ENCODE measurements at regions not wholly inside any gene's neighbourhood (a gene's known extent, or its start where the extent isn't known, plus 50 kb on each side); places are given as distances from the start of the nearest gene placed in this dataset.

- DNase-seq: peak; percentile 30
Observed at GRCh38 chr7:17184805-17185689, 113.4 kb upstream of the AHR start.

- peak; percentile 69 for DNase-seq
Observed at GRCh38 chr7:17185690-17186070, 112.8 kb upstream of the AHR start.

- DNase-seq: no peak
Observed at GRCh38 chr7:17186745-17187530, 111.5 kb upstream of the AHR start.

- DNase-seq: no peak
Observed at GRCh38 chr7:17194656-17195055, 103.8 kb upstream of the AHR start.

DNA sequence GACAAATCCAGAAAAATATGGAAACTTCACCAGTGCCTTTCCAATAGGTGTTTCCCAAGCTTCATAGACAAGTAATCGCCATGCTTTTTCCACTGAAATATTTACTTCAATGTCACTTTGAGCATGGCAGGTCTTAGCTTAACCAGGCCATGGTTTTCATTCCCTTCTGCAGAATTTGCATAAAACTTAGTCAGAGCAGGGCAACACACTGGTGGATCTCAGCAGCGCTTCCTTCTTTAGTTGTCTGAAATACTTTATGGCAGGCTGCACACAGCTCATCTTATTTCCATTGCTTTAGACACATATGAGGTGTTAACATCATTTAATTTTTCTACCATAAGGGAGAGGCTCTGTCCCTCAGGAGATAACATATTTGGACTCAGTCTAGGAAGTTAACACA lies 102.9 kb upstream of the AHR start:
- no peak for DNase-seq

- DNase-seq: no peak
Observed at GRCh38 chr7:17205910-17206309, 92.5 kb upstream of the AHR start.

DNA sequence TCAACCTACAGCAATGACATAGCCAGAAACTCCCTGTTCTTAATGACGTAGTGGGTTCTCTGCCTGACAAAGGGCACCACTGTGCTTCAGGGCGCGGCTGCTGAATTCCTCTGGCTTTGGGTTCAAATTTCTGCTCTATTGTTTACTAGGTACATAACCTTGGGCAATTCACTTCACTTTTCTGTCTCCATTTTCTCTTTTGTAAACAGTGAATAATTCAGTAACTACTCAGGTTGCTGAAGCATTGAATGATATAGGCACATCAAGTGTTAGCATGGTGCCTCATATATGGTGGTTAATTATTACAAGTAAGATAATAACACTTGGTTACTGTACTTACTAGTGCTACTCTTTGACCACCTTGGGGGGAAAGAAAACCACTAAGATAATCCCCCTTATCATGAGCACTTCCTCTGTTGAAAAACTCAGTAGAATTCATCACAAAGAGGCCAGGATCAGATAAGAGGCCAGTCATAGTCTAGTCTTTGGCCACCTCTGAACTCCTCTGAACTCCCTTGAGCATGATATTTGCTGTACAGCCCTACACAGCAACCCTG lies 92.0 kb upstream of the AHR start:
- DNase-seq: no peak

GRCh38 chr7:17207220-17207619 lies 91.2 kb upstream of the AHR start:
- DNase-seq: no peak

GRCh38 chr7:17209101-17209500 lies 89.4 kb upstream of the AHR start:
- DNase-seq: no peak

DNA sequence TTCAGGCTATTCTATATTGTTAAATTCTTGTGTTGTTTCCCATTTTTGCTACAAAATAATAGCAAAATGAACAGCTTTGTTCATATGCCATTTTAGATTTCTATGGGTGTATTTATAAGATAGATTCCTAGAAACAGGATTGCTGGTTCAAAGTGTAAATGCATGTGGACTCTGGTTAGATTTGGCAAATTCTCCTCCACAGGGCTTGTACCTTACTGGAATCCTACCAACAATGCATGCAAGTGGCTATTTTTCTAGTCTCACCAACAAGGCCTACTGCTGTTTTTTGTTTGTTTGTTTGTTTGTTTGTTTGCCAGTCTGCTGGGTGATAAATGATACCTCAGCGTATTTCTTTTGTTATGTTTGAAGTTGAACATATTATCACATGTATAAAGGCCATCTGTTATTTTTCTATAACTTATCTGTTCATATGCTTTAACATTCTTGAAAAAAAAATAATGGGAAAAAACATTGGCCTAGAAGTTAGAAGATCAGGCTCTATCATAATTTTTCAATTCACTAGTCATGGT lies 87.1 kb upstream of the AHR start:
- DNase-seq: no peak

DNA sequence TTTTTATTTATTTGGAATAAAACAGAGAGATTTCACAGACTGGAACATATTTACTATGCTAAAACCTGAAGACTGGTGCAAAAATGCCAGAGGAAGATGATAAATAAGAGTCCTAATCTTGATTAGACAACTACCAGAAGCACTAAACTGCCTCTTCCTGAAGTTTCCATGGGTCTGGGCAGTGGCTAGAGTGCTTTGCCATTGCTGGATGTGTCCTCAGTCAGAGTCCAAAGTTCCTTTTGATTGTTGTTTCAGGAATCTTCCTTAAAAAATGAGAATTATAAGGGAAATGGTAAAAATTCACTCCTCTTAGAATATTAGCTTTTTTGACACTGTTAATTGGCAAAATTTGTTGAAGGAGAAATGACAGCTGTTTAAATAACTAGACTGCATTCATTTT lies 86.3 kb upstream of the AHR start:
- DNase-seq: no peak

GRCh38 chr7:17227766-17228490 lies 70.5 kb upstream of the AHR start:
- no peak for DNase-seq

- no peak for DNase-seq
Observed at GRCh38 chr7:17229228-17229627, 69.2 kb upstream of the AHR start.

DNA sequence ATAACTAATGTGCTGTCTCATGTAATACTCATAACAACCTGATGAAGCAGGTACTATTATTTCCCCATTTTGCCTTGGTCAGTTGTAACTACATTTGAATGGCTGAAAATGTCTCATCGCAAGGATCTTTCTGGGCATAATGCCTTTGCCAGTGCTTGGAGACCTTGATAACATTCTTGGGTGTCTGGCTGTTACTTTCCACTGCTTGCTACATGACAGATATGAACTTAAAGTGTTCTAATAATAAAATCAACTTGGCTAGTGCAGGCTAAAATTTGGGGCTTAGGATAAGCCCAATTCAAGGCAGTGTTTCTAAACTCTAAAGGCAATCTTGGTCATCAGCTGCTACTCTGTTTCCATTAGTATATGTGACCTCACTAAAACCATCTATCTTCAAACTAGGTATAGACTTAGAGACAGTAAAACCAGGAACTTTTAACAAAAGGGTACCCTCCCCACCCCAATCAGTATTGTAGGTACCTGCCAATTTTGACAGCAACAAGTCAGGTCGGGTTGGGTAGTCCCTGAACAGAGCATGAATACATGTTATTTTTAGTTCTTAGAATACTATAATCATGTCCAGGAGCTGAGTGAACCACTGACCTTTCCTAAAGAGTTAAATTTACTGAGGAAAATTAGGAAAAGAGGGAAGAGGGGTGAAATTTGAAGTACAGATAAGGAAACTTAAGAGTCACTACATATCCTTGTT lies 68.2 kb upstream of the AHR start:
- no peak for DNase-seq

GRCh38 chr7:17233603-17234002 lies 64.8 kb upstream of the AHR start:
- DNase-seq: no peak

DNA sequence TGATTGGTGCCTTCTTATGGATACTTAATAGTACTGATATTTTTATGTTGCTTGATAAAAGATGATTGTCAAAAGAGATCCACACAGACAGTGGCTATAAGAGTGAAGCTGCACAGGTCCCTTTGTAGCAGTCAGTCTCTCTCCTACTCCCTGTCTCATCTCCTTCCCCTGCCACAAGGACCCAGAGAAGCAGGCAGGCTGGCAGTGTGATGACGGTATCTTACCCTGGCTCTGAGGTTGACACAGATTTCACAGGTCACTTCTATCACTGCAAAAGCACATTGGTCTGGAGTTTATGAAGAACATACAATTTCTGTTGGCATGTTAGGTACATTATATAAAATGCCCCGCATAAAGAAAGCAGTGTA lies 64.4 kb upstream of the AHR start:
- DNase-seq: peak; percentile 12

DNA sequence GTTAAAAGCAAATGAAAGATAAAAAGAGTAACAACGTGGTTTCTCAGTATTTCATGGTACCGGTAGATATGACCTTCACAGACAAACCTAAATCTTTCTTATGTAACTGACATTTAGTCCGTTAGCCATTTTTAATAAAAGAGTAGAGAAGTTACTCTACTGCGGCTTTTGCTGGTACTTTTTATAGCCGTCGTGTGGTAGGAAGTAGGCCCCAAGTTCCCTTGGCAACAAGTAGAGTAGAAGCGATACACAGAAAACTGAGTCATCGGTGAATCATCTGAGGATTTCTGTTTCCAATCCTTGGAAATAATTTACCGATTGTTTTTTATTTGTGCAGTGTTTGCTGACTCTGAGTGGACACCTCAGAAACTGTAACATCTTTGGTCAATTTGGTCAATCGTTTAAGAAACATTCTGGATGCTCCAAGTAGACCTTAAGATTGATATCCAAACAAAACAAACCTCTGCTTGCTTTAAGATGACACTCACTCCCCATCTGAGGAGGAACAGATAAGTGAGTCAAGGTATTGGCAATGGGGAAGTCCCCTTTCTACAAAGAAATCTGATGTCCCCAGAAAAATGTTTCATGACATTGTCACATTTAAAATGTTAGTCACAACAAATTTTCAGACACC lies 63.9 kb upstream of the AHR start:
- peak; percentile 93 for DNase-seq

- DNase-seq: peak; percentile 8
Observed at GRCh38 chr7:17236171-17236570, 62.3 kb upstream of the AHR start.

GRCh38 chr7:17236603-17237002 lies 61.8 kb upstream of the AHR start:
- DNase-seq: no peak

DNA sequence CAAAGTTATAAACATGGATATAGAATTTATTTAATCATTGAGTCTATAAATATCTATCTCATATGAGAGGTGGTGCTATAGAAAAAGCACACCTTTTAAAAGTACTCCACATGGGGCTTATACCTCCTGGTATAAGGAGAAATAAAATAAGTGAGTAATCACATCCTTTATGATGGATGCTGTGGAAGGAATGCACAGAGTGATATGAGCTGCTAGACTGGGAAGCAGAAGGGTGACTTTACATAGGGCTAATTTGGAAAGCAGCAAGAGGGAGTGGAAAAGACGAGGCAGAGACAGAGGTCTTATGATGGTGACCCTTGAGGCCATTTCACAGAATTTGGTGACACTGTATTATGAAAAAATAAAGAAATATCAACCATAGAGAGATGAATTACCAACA lies 59.4 kb upstream of the AHR start:
- DNase-seq: peak; percentile 12

- peak; percentile 70 for DNase-seq
Observed at GRCh38 chr7:17239683-17240521, 58.5 kb upstream of the AHR start.

All from EL (cell line).